PC-3 (cell line): ENCODE measurements at regions not wholly inside any gene's neighbourhood (a gene's known extent, or its start where the extent isn't known, plus 50 kb on each side); places are given as distances from the start of the nearest gene placed in this dataset.
"Not testable (repeated sequence)": the region's sequence is repeated elsewhere in the genome, so short reads cannot be mapped to it uniquely, and the experiment has no call there.

Experiments
- CTCF ChIP-seq: fragments of 300-600 bp; sonication (generic); conservative IDR thresholded peaks from 2 replicates; pipeline ENCODE4 v1.5.1; 2017; ENCODE audit warnings: antibody characterized with exemption, low read depth, mild to moderate bottlenecking, low read length
- EZH2 ChIP-seq: fragments of 300-600 bp; sonication (generic); IDR thresholded peaks from one replicate; pipeline ENCODE4 v1.6.1; 2017; ENCODE audit warnings: antibody characterized with exemption, mild to moderate bottlenecking, low read length; ENCODE audit not compliant: unreplicated experiment
- EZH2phosphoT487 ChIP-seq: fragments of 300-600 bp; sonication (generic); IDR thresholded peaks from 2 replicates; pipeline ENCODE4 v1.6.1; 2018; ENCODE audit warnings: mild to moderate bottlenecking, antibody characterized with exemption, low read length, borderline replicate concordance

- not testable (repeated sequence) for TF ChIP-seq CTCF, EZH2phosphoT487, EZH2
Observed at GRCh38 chr15:88965097-88965496, 51.9 kb upstream of the MFGE8 start.
